HL-60 (cell line): ENCODE measurements at regions not wholly inside any gene's neighbourhood (a gene's known extent, or its start where the extent isn't known, plus 50 kb on each side); places are given as distances from the start of the nearest gene placed in this dataset.

Experiments
- DNase-seq, 2 experiments: peaks; one replicate each; pipeline ENCODE4 v3.0.0-alpha.2; 2010 to 2020; ENCODE audit warnings: low read depth in 1 of 2, low spot score in 1 of 2
- H3K27ac ChIP-seq: fragments of 250-450 bp; sonication (Bioruptor Pico); replicated peaks from 2 replicates; pipeline ENCODE4 v1.5.1; 2020; ENCODE audit warnings: mild to moderate bottlenecking, moderate library complexity
- H3K27me3 ChIP-seq: fragments of 250-450 bp; sonication (Bioruptor Pico); 2 replicates; pipeline ENCODE4 v1.5.1; 2021; ENCODE audit warnings: mild to moderate bottlenecking, moderate library complexity; ENCODE audit not compliant: insufficient read depth, poor library complexity, severe bottlenecking
- H3K4me3 ChIP-seq: replicated peaks from 2 replicates; pipeline ENCODE4 v1.5.1; 2011; ENCODE audit warnings: mild to moderate bottlenecking, control low read depth, low read length; ENCODE audit not compliant: insufficient read depth
- CTCF ChIP-seq: IDR thresholded peaks from one replicate; pipeline ENCODE4 v1.5.1; 2011; ENCODE audit warnings: low read length, control low read depth, inconsistent platforms; ENCODE audit not compliant: insufficient read depth
- GABPA ChIP-seq: IDR thresholded peaks from 2 replicates; pipeline ENCODE4 v1.6.1; 2012; ENCODE audit warnings: low read depth
- POLR2AphosphoS5 ChIP-seq: IDR thresholded peaks from 2 replicates; pipeline ENCODE4 v1.6.1; 2012; ENCODE audit warnings: low read depth
- REST ChIP-seq: IDR thresholded peaks from 2 replicates; pipeline ENCODE4 v1.6.1; 2012; ENCODE audit warnings: low read depth; ENCODE audit not compliant: insufficient replicate concordance
- SPI1 ChIP-seq: IDR thresholded peaks from 2 replicates; pipeline ENCODE4 v1.6.1; 2012; ENCODE audit warnings: low read depth, mild to moderate bottlenecking, borderline replicate concordance

DNA sequence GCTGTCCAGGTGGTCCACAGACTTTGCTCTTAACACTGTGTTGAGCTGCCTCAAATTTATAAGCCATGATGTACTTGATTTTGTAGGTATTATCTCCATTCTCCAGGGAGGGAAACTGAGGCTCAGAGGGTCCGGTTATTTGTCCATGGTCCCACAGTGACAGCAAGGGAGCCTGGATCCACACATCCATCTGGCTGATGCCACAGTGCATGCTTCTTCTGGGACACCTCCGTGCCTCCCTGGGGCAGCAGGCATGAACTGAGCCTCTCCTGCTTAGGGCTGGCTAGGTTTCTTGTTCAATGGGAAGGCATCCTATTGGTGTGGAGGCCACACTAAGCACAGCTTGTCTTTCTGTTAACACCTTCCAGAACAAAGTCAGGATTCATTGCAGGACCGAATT, 317.3 kb downstream of the AJAP1 start:
- TF ChIP-seq REST (no peak), CTCF (no peak), SPI1 (no peak), GABPA (no peak), POLR2AphosphoS5 (no peak)
- no peak for DNase-seq
- no peak overlapping the region for H3K27ac ChIP-seq
- H3K4me3 ChIP-seq, result no peak overlapping the region
- H3K27me3 ChIP-seq, result no peaks in the 10 kb centered on the region

DNA sequence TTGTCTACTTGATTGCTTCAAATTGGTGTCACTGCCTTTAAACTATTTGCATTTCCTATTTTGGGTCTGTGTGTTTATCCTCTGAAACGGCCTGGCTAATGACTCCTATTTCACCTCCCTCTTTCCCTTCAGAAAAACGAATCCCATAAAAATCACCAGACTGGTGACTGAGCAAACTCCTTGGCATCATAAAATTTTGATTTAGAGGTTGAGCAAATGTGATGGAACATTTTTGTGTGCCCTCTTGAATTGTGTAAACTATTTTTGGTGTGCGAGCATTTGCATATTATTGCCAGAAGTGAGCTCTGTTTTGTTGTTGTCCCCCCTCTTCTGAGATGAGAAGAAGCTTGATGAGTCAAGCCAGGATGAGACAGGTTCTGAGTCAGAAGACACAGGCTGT, 316.1 kb downstream of the AJAP1 start:
- Histone ChIP-seq H3K27ac (no peak overlapping the region), H3K4me3 (no peak overlapping the region), H3K27me3 (no peaks in the 10 kb centered on the region)
- DNase-seq, result no peak
- no peak for TF ChIP-seq POLR2AphosphoS5
- no peak for TF ChIP-seq CTCF
- TF ChIP-seq GABPA, result no peak
- TF ChIP-seq SPI1, result no peak
- TF ChIP-seq REST, result no peak

GRCh38 chr1:4969556-4970129, 315.2 kb downstream of the AJAP1 start:
- Histone ChIP-seq H3K4me3 (no peak overlapping the region), H3K27me3 (no peaks in the 10 kb centered on the region), H3K27ac (no peak overlapping the region)
- TF ChIP-seq GABPA (no peak), SPI1 (no peak), POLR2AphosphoS5 (no peak), CTCF (no peak), REST (no peak)
- no peak for DNase-seq
